ENCODE measurements at regions not wholly inside any gene's neighbourhood (a gene's known extent, or its start where the extent isn't known, plus 50 kb on each side); places are given as distances from the start of the nearest gene placed in this dataset.

GRCh38 chr1:117760485-117760884 lies 154.6 kb downstream of the TENT5C start:
- peaks cover 4% of the 10 kb centered on the region for H3K23me2 ChIP-seq (ENCODE audit: low read depth, low read length)
- peak overlapping the region in 1 of 2 experiments; percentile 19; a peak in 1 of 4 replicates for H3K4me2 ChIP-seq (ENCODE audit: insufficient read depth in 1 of 2, low read depth in 2 of 2, low read length in 2 of 2)
- H4K8ac ChIP-seq (ENCODE audit: extremely low read depth, insufficient read depth, low read length) = no peak overlapping the region
- no peak overlapping the region for H2BK12ac ChIP-seq (ENCODE audit: low read depth, low read length)
- H2BK20ac ChIP-seq (ENCODE audit: low read length) = no peak overlapping the region
- H3K36me3 ChIP-seq (ENCODE audit: control insufficient read depth in 2 of 4, insufficient read depth in 4 of 4, low read length in 3 of 4) = no peaks in the 10 kb centered on the region
- no peaks in the 10 kb centered on the region for H3K79me1 ChIP-seq (ENCODE audit: low read depth, low read length)
- H4K91ac ChIP-seq (replicated peaks; ENCODE audit: insufficient read length, low read length) = no peak overlapping the region
- no peak overlapping the region for H3K9ac ChIP-seq (replicated peaks in 1 of 4; ENCODE audit: extremely low read depth in 1 of 4, low read depth in 3 of 4, low read length in 3 of 4)
- no peak overlapping the region for H4K5ac ChIP-seq (ENCODE audit: insufficient read length, low read depth, low read length)
- H3K27ac ChIP-seq (ENCODE audit: low read depth, low read length) = no peak overlapping the region
- H3K4ac ChIP-seq (replicated peaks; ENCODE audit: insufficient read length, low read depth, low read length) = no peak overlapping the region
- CTCF ChIA-PET (ENCODE audit: partially characterized antibody) = interaction anchor here (4.5 to 10.2 kb wide), 3 partner anchors 219 to 247 kb away, joined by 27 to 128 read pairs (median 27); no protein-coding TSS in a partner anchor
- H3K56ac ChIP-seq (replicated peaks; ENCODE audit: insufficient read length, low read depth, low read length) = no peak overlapping the region
- H2AFZ ChIP-seq (ENCODE audit: low read length) = peak overlapping the region; percentile 86
- peaks cover 0 to 6% (median 2%) of the 10 kb centered on the region in 4 experiments; a peak in 3 of 7 replicates for H3K4me1 ChIP-seq (replicated peaks in 1 of 4; ENCODE audit: control insufficient read depth in 3 of 4, insufficient read depth in 4 of 4, low read length in 3 of 4)
- no peak overlapping the region for H2AK5ac ChIP-seq (ENCODE audit: low read depth, low read length)
- H3K18ac ChIP-seq (ENCODE audit: extremely low read depth, low read length) = no peak overlapping the region
- H3K27me3 ChIP-seq (replicated peaks in 1 of 4; ENCODE audit: control insufficient read depth in 3 of 4, extremely low read depth in 1 of 4, insufficient read depth in 3 of 4, low read length in 3 of 4) = no peaks in the 10 kb centered on the region
- 73% methylated on average over 2 of the region's 2 CpGs; no CpG with 5 or more reads in 1 of the 2 experiments for WGBS, 2 experiments (ENCODE audit: extremely low coverage in 1 of 2, insufficient coverage in 1 of 2, insufficient read length in 1 of 2, insufficient replicate concordance in 2 of 2, low coverage in 1 of 2, low lambda C conversion rate in 2 of 2, missing lambda C conversion rate in 1 of 2)
- no peak overlapping the region for H3K14ac ChIP-seq (ENCODE audit: insufficient read length)
- no peaks in the 10 kb centered on the region for H3K79me2 ChIP-seq (ENCODE audit: control insufficient read depth in 1 of 2, insufficient read depth in 2 of 2, low read length in 2 of 2)
- no peak for FAIRE-seq
- H4K20me1 ChIP-seq (replicated peaks in 1 of 2; ENCODE audit: control insufficient read depth in 1 of 2, insufficient read depth in 2 of 2, low read length in 2 of 2) = no peaks in the 10 kb centered on the region
- no peak overlapping the region for H2BK120ac ChIP-seq (replicated peaks; ENCODE audit: low read depth, low read length)
- no peak for DNase-seq (ENCODE audit: low read depth in 1 of 2, low spot score in 2 of 2)
- no peak overlapping the region for H3K23ac ChIP-seq (ENCODE audit: insufficient read length)
- H2BK15ac ChIP-seq (ENCODE audit: low read length) = no peak overlapping the region
- no peak for TF ChIP-seq CREB1 (IDR thresholded peaks at IDR 0.05)
- no peak for TF ChIP-seq HDAC6 (IDR thresholded peaks at IDR 0.05; ENCODE audit: low read depth, low read length)
- TF ChIP-seq CHD2 (IDR thresholded peaks at IDR 0.05; ENCODE audit: low read length) = no peak
- no peak for TF ChIP-seq EP300 (IDR thresholded peaks at IDR 0.05; ENCODE audit: borderline replicate concordance in 1 of 2, low read depth in 2 of 2, low read length in 2 of 2)
- no peak for TF ChIP-seq KDM5A (IDR thresholded peaks at IDR 0.05; ENCODE audit: low read length)
- TF ChIP-seq BACH1 (IDR thresholded peaks at IDR 0.05; ENCODE audit: low read length) = no peak
- no peak for TF ChIP-seq SP2 (IDR thresholded peaks at IDR 0.05; ENCODE audit: low read length)
- TF ChIP-seq CEBPB (IDR thresholded peaks at IDR 0.05; ENCODE audit: low read depth, low read length) = no peak
- TF ChIP-seq CBX5 (IDR thresholded peaks at IDR 0.05; ENCODE audit: low read depth, low read length) = no peak
- no peak for TF ChIP-seq SP4 (IDR thresholded peaks at IDR 0.05; ENCODE audit: low read length)
- TF ChIP-seq RNF2 (IDR thresholded peaks at IDR 0.05; ENCODE audit: borderline replicate concordance, low read depth, low read length, missing control alignments, poor library complexity, severe bottlenecking) = no peak
- no peak for TF ChIP-seq SRF (IDR thresholded peaks at IDR 0.05; ENCODE audit: low read depth, low read length)
- no peak for TF ChIP-seq NANOG (IDR thresholded peaks at IDR 0.05; ENCODE audit: insufficient read depth, low read depth, low read length, poor library complexity, severe bottlenecking)
- no peak for TF ChIP-seq BRCA1 (IDR thresholded peaks at IDR 0.05; ENCODE audit: low read depth, low read length)
- TF ChIP-seq SIX5 (IDR thresholded peaks at IDR 0.05; ENCODE audit: low read depth, low read length) = no peak
- TF ChIP-seq RBBP5 (IDR thresholded peaks at IDR 0.05; ENCODE audit: borderline replicate concordance, low read depth, low read length) = no peak
- no peak overlapping the region for H3K4me3 ChIP-seq (ENCODE audit: extremely low read depth in 1 of 4, insufficient read depth in 2 of 4, low read depth in 3 of 4, low read length in 4 of 4)
- POLR2A ChIA-PET (ENCODE audit: partially characterized antibody) = no interaction called here
- H2BK5ac ChIP-seq (ENCODE audit: low read depth, low read length) = no peak overlapping the region
- 0 out of 4 replicates have a peak, but pooled peaks cover 0 to 2% of the 10 kb centered on the region in 2 experiments for H3K9me3 ChIP-seq (ENCODE audit: insufficient read depth in 2 of 2, low read depth in 1 of 2, low read length in 1 of 2)

Measured in H1 (cell line).